GM20000 (cell line): ENCODE measurements at regions not wholly inside any gene's neighbourhood (a gene's known extent, or its start where the extent isn't known, plus 50 kb on each side); places are given as distances from the start of the nearest gene placed in this dataset.

Experiments used
- DNase-seq: peaks from one replicate; pipeline ENCODE4 v3.0.0; 2012; ENCODE audit warnings: low spot score
- CTCF ChIP-seq: IDR thresholded peaks from 2 replicates; pipeline ENCODE4 v1.5.1; 2012; ENCODE audit warnings: mild to moderate bottlenecking, control low read depth; ENCODE audit errors: extremely low read depth, missing control alignments

GRCh38 chr14:98543074-98543473 is 728.9 kb downstream of the BCL11B start:
- no peak for DNase-seq
- no peak for TF ChIP-seq CTCF

- no peak for TF ChIP-seq CTCF
- no peak for DNase-seq
Measured at GRCh38 chr14:98544174-98544573, 727.8 kb downstream of the BCL11B start.

- no peak for DNase-seq
- TF ChIP-seq CTCF: no peak
Measured at GRCh38 chr14:98545181-98545580, 726.8 kb downstream of the BCL11B start.

GRCh38 chr14:98548071-98548686 is 723.8 kb downstream of the BCL11B start:
- DNase-seq: no peak
- TF ChIP-seq CTCF: no peak

- TF ChIP-seq CTCF: no peak
- DNase-seq: no peak
Measured at GRCh38 chr14:98551028-98551427, 721.0 kb downstream of the BCL11B start.

- DNase-seq: no peak
- no peak for TF ChIP-seq CTCF
Measured at GRCh38 chr14:98555440-98555839, 716.6 kb downstream of the BCL11B start.

GRCh38 chr14:98564006-98564405 is 708.0 kb downstream of the BCL11B start:
- no peak for TF ChIP-seq CTCF
- DNase-seq: no peak
